ENCODE measurements at regions not wholly inside any gene's neighbourhood (a gene's known extent, or its start where the extent isn't known, plus 50 kb on each side); places are given as distances from the start of the nearest gene placed in this dataset.

DNA sequence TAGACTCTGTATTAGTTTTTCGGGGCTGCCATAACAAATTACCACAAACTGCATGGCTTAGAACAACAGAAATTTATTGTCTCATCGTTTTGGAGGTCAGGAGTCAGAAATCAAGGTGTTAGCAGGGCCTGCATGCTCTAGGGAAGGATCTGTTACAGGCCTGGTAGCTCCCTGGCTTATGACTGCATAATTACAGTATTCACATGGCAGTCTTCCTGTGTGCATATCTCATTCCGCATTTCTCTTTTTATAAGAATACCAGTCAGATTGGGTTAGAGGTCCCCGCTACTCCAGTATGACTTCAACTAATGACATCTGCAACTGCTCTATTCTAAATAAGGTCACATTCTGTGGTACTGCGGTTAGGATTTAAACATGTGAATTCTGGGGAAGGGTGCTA is 59.3 kb upstream of the SLC2A12 start:
- H3K27ac ChIP-seq: no peak overlapping the region
- no peak overlapping the region for H3K4me3 ChIP-seq
- no peaks in the 10 kb centered on the region for H3K36me3 ChIP-seq (ENCODE audit: insufficient read depth in 1 of 2, low read depth in 1 of 2)
- H3K27me3 ChIP-seq (ENCODE audit: insufficient read depth in 3 of 3, low read length in 2 of 3): no peaks in the 10 kb centered on the region
- no peaks in the 10 kb centered on the region for H3K9me3 ChIP-seq
- DNase-seq (no peak), ATAC-seq (no peak)
- 83 to 86% (median 83%) methylated on average over 5 of the region's 5 CpGs for WGBS, 3 donors
- no peaks in the 10 kb centered on the region for H3K4me1 ChIP-seq
- intact Hi-C loops (cut with DNase I): loop anchor here in 1 of 2 donors (5.0 kb wide), 1 partner anchor 826 kb away; no protein-coding TSS in a partner anchor
- TF ChIP-seq, protein P1, sequence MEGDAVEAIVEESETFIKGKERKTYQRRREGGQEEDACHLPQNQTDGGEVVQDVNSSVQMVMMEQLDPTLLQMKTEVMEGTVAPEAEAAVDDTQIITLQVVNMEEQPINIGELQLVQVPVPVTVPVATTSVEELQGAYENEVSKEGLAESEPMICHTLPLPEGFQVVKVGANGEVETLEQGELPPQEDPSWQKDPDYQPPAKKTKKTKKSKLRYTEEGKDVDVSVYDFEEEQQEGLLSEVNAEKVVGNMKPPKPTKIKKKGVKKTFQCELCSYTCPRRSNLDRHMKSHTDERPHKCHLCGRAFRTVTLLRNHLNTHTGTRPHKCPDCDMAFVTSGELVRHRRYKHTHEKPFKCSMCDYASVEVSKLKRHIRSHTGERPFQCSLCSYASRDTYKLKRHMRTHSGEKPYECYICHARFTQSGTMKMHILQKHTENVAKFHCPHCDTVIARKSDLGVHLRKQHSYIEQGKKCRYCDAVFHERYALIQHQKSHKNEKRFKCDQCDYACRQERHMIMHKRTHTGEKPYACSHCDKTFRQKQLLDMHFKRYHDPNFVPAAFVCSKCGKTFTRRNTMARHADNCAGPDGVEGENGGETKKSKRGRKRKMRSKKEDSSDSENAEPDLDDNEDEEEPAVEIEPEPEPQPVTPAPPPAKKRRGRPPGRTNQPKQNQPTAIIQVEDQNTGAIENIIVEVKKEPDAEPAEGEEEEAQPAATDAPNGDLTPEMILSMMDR (IDR thresholded peaks at IDR 0.05): no peak

DNA sequence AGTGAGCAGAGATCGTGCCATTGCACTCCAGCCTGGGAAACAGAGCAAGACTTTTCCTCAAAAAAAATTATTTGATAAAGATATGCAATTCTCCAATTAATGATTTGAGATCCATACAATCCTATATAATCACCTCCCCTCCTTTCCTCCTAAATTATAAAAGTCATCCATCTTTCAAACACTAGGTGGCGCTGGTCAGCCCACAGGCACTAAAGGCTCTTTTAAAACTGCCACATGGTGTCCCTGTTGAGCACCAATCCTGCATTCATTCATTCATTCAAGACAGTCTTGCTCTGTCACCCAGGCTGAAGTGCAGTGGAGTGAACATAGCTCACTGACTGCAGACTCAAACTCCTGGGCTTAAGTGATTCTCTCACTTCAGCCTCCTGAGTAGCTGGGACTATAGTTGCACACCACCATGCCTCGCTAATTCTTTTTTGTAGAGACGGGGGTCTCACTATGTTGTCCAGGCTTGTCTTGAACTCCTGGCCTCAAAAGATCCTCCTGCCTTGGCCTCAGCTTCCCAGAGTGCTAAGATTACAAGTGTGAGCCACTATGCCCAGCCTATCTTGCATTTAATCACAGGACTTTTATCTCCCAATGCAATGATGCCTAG is 58.7 kb upstream of the SLC2A12 start:
- no peaks in the 10 kb centered on the region for H3K36me3 ChIP-seq (ENCODE audit: insufficient read depth in 1 of 2, low read depth in 1 of 2)
- ATAC-seq: peak; percentile 29 to 73 (median 60)
- TF ChIP-seq, protein P1 (IDR thresholded peaks at IDR 0.05): peak; percentile 77
- intact Hi-C loops (cut with DNase I): loop anchor here in 1 of 2 donors (5.0 kb wide), 1 partner anchor 826 kb away; no protein-coding TSS in a partner anchor
- H3K27me3 ChIP-seq (ENCODE audit: insufficient read depth in 3 of 3, low read length in 2 of 3): no peaks in the 10 kb centered on the region
- no peaks in the 10 kb centered on the region for H3K9me3 ChIP-seq
- no peak overlapping the region for H3K27ac ChIP-seq
- DNase-seq: no peak
- 53 to 75% (median 69%) methylated on average over 4 of the region's 4 CpGs for WGBS, 3 donors
- H3K4me3 ChIP-seq: no peak overlapping the region
- no peaks in the 10 kb centered on the region for H3K4me1 ChIP-seq

DNA sequence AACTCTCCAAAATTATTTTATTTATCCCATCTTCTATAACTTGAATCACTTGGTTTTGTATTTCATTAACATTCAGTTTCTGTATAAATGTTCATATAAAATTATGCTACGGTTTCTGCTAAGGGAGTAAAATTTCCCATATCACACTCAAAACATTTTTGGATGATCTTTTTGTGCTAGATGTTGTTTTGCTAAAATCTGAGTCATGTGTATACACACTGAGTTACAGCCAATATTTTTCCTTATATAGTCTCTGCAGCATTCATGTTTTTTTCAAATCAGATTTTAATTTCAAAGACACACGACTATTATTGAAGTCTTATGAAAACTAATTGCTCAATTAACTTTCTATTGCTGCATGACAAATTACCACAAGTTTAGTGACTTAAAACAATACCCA is 54.3 kb upstream of the SLC2A12 start:
- Histone ChIP-seq H3K4me1 (no peaks in the 10 kb centered on the region), H3K36me3 (ENCODE audit: insufficient read depth in 1 of 2, low read depth in 1 of 2) (no peaks in the 10 kb centered on the region), H3K27me3 (ENCODE audit: insufficient read depth in 3 of 3, low read length in 2 of 3) (no peaks in the 10 kb centered on the region), H3K4me3 (no peak overlapping the region), H3K9me3 (no peaks in the 10 kb centered on the region), H3K27ac (no peak overlapping the region)
- intact Hi-C loops (cut with DNase I): no loop called here
- 68 to 79% (median 71%) methylated on average over 2 of the region's 2 CpGs for WGBS, 3 donors
- DNase-seq (no peak), ATAC-seq (no peak)
- TF ChIP-seq, protein P1 (IDR thresholded peaks at IDR 0.05): no peak

DNA sequence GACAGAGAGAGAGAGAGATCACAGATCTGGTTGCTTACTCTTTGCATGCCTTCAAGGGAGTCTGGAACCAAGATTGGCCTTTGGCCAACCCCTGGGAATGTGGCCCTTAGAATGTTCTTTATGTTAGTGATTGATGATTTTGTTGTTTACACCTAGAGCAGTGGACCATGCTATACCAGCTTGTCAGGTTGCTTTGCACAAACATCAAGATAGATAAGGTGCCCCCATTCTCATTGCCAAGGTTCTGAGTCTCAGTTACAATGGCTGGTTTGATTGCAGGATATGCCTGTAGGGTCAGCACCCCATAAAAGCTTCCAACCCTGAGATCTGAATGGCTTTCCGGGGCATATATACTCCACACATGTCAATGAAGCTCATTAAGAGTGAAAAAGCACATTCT is 53.5 kb upstream of the SLC2A12 start:
- Histone ChIP-seq H3K27ac (no peak overlapping the region), H3K4me1 (no peaks in the 10 kb centered on the region), H3K27me3 (ENCODE audit: insufficient read depth in 3 of 3, low read length in 2 of 3) (no peaks in the 10 kb centered on the region), H3K36me3 (ENCODE audit: insufficient read depth in 1 of 2, low read depth in 1 of 2) (no peaks in the 10 kb centered on the region), H3K9me3 (no peaks in the 10 kb centered on the region), H3K4me3 (no peak overlapping the region)
- DNase-seq (no peak), ATAC-seq (no peak)
- 81 to 84% (median 83%) methylated on average over 1 of the region's 1 CpG for WGBS, 3 donors
- intact Hi-C loops (cut with DNase I): no loop called here
- TF ChIP-seq, protein P1 (IDR thresholded peaks at IDR 0.05): no peak

DNA sequence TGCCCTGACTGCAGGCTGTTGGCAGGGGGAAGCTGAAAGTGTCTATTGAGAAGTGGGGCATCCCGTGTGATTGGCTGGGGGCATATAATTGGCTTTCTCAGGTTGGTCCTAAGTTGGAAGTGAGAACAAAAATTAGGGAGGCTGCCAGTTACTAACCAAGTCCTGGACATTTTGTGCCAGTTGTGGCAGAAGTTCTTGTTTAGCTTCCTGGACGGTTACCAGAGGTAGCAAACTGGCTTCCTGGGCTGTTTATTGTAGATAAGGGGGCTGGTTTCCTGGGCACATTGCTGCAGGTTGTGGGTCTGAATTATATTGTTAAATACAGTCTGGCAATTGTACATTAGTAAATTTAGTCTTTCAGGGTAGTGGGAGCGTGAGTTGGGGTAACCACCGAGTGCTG is 50.6 kb upstream of the SLC2A12 start:
- Histone ChIP-seq H3K4me1 (no peaks in the 10 kb centered on the region), H3K4me3 (no peak overlapping the region), H3K27me3 (ENCODE audit: insufficient read depth in 3 of 3, low read length in 2 of 3) (no peaks in the 10 kb centered on the region), H3K27ac (no peak overlapping the region), H3K36me3 (ENCODE audit: insufficient read depth in 1 of 2, low read depth in 1 of 2) (no peaks in the 10 kb centered on the region), H3K9me3 (no peaks in the 10 kb centered on the region)
- no peak for ATAC-seq
- intact Hi-C loops (cut with DNase I): no loop called here
- WGBS, 3 donors: 70 to 84% (median 78%) methylated on average over 4 of the region's 4 CpGs
- DNase-seq: no peak
- TF ChIP-seq, protein P1 (IDR thresholded peaks at IDR 0.05): no peak
